HG02798 (cell line): ENCODE measurements at regions not wholly inside any gene's neighbourhood (a gene's known extent, or its start where the extent isn't known, plus 50 kb on each side); places are given as distances from the start of the nearest gene placed in this dataset.

Experiments
- ATAC-seq: cut with Tn5 transposase; IDR thresholded peaks from one replicate; pipeline ENCODE4 v1.9.1; 2021; ENCODE audit warnings: mild to moderate bottlenecking; ENCODE audit not compliant: unreplicated experiment, poor library complexity

- ATAC-seq, result no peak
These were observed 92.6 kb upstream of the MBL2 start for GRCh38 chr10:52865213-52865612.

- ATAC-seq, result peak; percentile 80
These were observed 91.9 kb upstream of the MBL2 start for GRCh38 chr10:52864201-52865106.

- no peak for ATAC-seq
These were observed 86.1 kb upstream of the MBL2 start for GRCh38 chr10:52858722-52859121.

- ATAC-seq, result no peak
These were observed 83.2 kb upstream of the MBL2 start for GRCh38 chr10:52855546-52856325.

- ATAC-seq, result peak; percentile 74
These were observed 81.1 kb upstream of the MBL2 start for GRCh38 chr10:52853704-52854103.

- ATAC-seq, result no peak
These were observed 64.2 kb upstream of the MBL2 start for GRCh38 chr10:52836816-52837215.
